ENCODE measurements at regions not wholly inside any gene's neighbourhood (a gene's known extent, or its start where the extent isn't known, plus 50 kb on each side); places are given as distances from the start of the nearest gene placed in this dataset.

GRCh38 chr6:101263596-101263995, 129.9 kb upstream of the GRIK2 start:
- no peaks in the 10 kb centered on the region for H3K27me3 ChIP-seq
- no peak overlapping the region for H3K4me3 ChIP-seq
- no peaks in the 10 kb centered on the region for H3K36me3 ChIP-seq
- TF ChIP-seq, protein P1, sequence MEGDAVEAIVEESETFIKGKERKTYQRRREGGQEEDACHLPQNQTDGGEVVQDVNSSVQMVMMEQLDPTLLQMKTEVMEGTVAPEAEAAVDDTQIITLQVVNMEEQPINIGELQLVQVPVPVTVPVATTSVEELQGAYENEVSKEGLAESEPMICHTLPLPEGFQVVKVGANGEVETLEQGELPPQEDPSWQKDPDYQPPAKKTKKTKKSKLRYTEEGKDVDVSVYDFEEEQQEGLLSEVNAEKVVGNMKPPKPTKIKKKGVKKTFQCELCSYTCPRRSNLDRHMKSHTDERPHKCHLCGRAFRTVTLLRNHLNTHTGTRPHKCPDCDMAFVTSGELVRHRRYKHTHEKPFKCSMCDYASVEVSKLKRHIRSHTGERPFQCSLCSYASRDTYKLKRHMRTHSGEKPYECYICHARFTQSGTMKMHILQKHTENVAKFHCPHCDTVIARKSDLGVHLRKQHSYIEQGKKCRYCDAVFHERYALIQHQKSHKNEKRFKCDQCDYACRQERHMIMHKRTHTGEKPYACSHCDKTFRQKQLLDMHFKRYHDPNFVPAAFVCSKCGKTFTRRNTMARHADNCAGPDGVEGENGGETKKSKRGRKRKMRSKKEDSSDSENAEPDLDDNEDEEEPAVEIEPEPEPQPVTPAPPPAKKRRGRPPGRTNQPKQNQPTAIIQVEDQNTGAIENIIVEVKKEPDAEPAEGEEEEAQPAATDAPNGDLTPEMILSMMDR (IDR thresholded peaks at IDR 0.05): no peak
- no peak for TF ChIP-seq POLR2AphosphoS5 (IDR thresholded peaks at IDR 0.05)
- TF ChIP-seq POLR2A (IDR thresholded peaks at IDR 0.05): no peak
- no peak for TF ChIP-seq EP300 (IDR thresholded peaks at IDR 0.05)
- no peak overlapping the region for H3K27ac ChIP-seq
- H3K4me1 ChIP-seq: no peaks in the 10 kb centered on the region
- H3K9me3 ChIP-seq: no peaks in the 10 kb centered on the region
- DNase-seq: no peak
- intact Hi-C loops (cut with DNase I): no loop called here
- 90 to 92% methylated on average over 3 of the region's 3 CpGs for WGBS, 2 donors

DNA sequence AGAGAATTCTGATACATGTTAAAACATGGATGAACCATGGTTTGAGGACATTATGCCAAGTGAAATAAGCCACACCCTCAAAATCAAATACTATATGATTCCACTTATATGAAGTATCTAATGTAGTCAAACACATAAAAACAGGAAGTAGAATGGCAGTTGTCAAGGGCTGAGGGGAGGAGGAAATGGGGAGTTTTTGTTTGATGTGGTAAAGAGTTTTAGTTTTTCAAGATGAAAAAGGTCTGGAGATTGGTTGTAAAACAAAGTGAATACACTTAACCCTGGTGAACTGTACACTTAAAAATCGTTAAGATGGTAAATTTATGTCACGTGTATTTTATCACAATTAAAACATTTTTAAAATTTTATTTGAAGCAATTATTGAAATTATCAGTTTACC, 127.4 kb upstream of the GRIK2 start:
- 21 to 35% methylated on average over 2 of the region's 2 CpGs for WGBS, 2 donors
- DNase-seq: no peak
- no peaks in the 10 kb centered on the region for H3K4me1 ChIP-seq
- H3K36me3 ChIP-seq: no peaks in the 10 kb centered on the region
- intact Hi-C loops (cut with DNase I): no loop called here
- H3K27ac ChIP-seq: no peak overlapping the region
- peaks cover 0 to 2% (median 0%) of the 10 kb centered on the region in 4 donors for H3K9me3 ChIP-seq
- TF ChIP-seq POLR2AphosphoS5 (IDR thresholded peaks at IDR 0.05): no peak
- TF ChIP-seq POLR2A (IDR thresholded peaks at IDR 0.05): no peak
- TF ChIP-seq EP300 (IDR thresholded peaks at IDR 0.05): no peak
- TF ChIP-seq, protein P1 (IDR thresholded peaks at IDR 0.05): no peak
- no peaks in the 10 kb centered on the region for H3K27me3 ChIP-seq
- no peak overlapping the region for H3K4me3 ChIP-seq

DNA sequence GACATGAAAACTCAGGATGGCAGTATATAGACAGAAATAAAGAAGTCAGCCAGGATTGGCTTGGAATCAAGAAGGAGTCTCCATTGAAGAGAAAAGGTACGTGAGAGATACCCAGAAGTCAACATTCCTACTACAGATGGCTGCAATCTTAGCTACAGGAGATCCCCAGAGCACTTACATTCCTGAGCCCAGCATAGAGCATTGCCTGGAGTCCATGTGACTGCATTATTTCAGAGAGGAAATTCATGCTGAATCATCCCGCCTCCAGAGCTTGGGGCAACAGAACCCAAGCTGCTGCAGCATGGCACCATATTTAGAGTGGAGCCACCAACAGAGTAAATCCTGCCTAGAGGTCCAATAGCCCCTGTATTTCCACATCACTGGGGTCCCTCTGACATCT, 125.0 kb upstream of the GRIK2 start:
- 89% methylated on average over 2 of the region's 2 CpGs for WGBS, 2 donors
- no peaks in the 10 kb centered on the region for H3K27me3 ChIP-seq
- intact Hi-C loops (cut with DNase I): no loop called here
- TF ChIP-seq POLR2AphosphoS5 (IDR thresholded peaks at IDR 0.05) (no peak), EP300 (IDR thresholded peaks at IDR 0.05) (no peak), POLR2A (IDR thresholded peaks at IDR 0.05) (no peak)
- TF ChIP-seq, protein P1 (IDR thresholded peaks at IDR 0.05): no peak
- H3K27ac ChIP-seq: no peak overlapping the region
- no peaks in the 10 kb centered on the region for H3K36me3 ChIP-seq
- H3K4me3 ChIP-seq: no peak overlapping the region
- H3K4me1 ChIP-seq: no peaks in the 10 kb centered on the region
- peaks cover 0 to 2% (median 0%) of the 10 kb centered on the region in 4 donors for H3K9me3 ChIP-seq
- DNase-seq: no peak

DNA sequence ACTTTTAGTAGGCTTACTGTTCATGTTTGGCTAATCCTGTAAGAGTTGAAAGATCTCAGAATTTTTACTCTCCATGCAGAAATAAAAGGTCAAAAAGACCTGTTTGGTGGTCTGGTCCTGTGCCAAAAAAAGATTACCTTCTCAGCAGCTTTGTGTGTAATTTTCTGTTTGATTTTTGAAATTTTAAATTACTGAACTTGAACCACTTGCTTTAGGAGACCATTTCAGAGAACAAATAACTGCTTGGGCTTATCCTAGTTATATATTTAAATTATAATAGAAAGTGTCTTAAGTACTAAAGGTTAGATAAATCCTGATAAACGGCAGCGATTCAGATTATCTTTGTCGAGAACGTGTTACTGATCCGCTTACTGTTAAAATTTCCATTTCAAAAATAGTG, 118.3 kb upstream of the GRIK2 start:
- H3K4me1 ChIP-seq: no peaks in the 10 kb centered on the region
- TF ChIP-seq POLR2A (IDR thresholded peaks at IDR 0.05) (no peak), EP300 (IDR thresholded peaks at IDR 0.05) (no peak), POLR2AphosphoS5 (IDR thresholded peaks at IDR 0.05) (no peak)
- TF ChIP-seq, protein P1 (IDR thresholded peaks at IDR 0.05): no peak
- DNase-seq: no peak
- intact Hi-C loops (cut with DNase I): no loop called here
- H3K27me3 ChIP-seq: no peaks in the 10 kb centered on the region
- H3K4me3 ChIP-seq: no peak overlapping the region
- WGBS, 2 donors: 97% methylated on average over 5 of the region's 5 CpGs
- H3K9me3 ChIP-seq: peaks cover 0 to 2% (median 0%) of the 10 kb centered on the region in 4 donors
- no peaks in the 10 kb centered on the region for H3K36me3 ChIP-seq
- no peak overlapping the region for H3K27ac ChIP-seq

- Histone ChIP-seq H3K9me3 (no peaks in the 10 kb centered on the region), H3K27ac (no peak overlapping the region), H3K27me3 (no peaks in the 10 kb centered on the region), H3K36me3 (no peaks in the 10 kb centered on the region), H3K4me3 (no peak overlapping the region), H3K4me1 (no peaks in the 10 kb centered on the region)
- no peak for DNase-seq
- intact Hi-C loops (cut with DNase I): no loop called here
- TF ChIP-seq POLR2A (IDR thresholded peaks at IDR 0.05): no peak
- TF ChIP-seq, protein P1 (IDR thresholded peaks at IDR 0.05): no peak
- no peak for TF ChIP-seq POLR2AphosphoS5 (IDR thresholded peaks at IDR 0.05)
- TF ChIP-seq EP300 (IDR thresholded peaks at IDR 0.05): no peak
Measured at GRCh38 chr6:101276066-101276465, 117.4 kb upstream of the GRIK2 start.
